ENCODE measurements at regions not wholly inside any gene's neighbourhood (a gene's known extent, or its start where the extent isn't known, plus 50 kb on each side); places are given as distances from the start of the nearest gene placed in this dataset.
"Not testable (repeated sequence)": the region's sequence is repeated elsewhere in the genome, so short reads cannot be mapped to it uniquely, and the experiment has no call there.

GRCh38 chr7:42639930-42640329 lies 271.9 kb downstream of the C7orf25 start:
- Histone ChIP-seq H3K27me3 (ENCODE audit: control insufficient read depth in 1 of 2, insufficient read depth in 2 of 2, low read length in 2 of 2) (no peaks in the 10 kb centered on the region), H3K27ac (ENCODE audit: low read depth in 2 of 2, low read length in 1 of 2) (no peak overlapping the region), H3K4me3 (ENCODE audit: low read depth in 1 of 2, low read length in 2 of 2) (no peak overlapping the region), H3K4me1 (ENCODE audit: control insufficient read depth in 2 of 2, insufficient read depth in 2 of 2, low read length in 1 of 2) (no peaks in the 10 kb centered on the region), H3K9me3 (ENCODE audit: control insufficient read depth in 2 of 2, insufficient read depth in 1 of 2, low read depth in 1 of 2, low read length in 1 of 2) (peaks cover 0 to 2% of the 10 kb centered on the region in 2 donors), H3K36me3 (ENCODE audit: control insufficient read depth in 2 of 2, insufficient read depth in 2 of 2, low read length in 1 of 2) (no peaks in the 10 kb centered on the region)
- WGBS, 2 donors = 81 to 85% methylated on average over 5 of the region's 5 CpGs

GRCh38 chr7:42636380-42636779 lies 275.5 kb downstream of the C7orf25 start:
- not testable (repeated sequence) for H3K27me3 ChIP-seq (ENCODE audit: control insufficient read depth in 1 of 2, insufficient read depth in 2 of 2, low read length in 2 of 2); H3K4me1 ChIP-seq (ENCODE audit: control insufficient read depth in 2 of 2, insufficient read depth in 2 of 2, low read length in 1 of 2); H3K9me3 ChIP-seq (ENCODE audit: control insufficient read depth in 2 of 2, insufficient read depth in 1 of 2, low read depth in 1 of 2, low read length in 1 of 2); H3K4me3 ChIP-seq (ENCODE audit: low read depth in 1 of 2, low read length in 2 of 2); H3K36me3 ChIP-seq (ENCODE audit: control insufficient read depth in 2 of 2, insufficient read depth in 2 of 2, low read length in 1 of 2); H3K27ac ChIP-seq (ENCODE audit: low read depth in 2 of 2, low read length in 1 of 2)
- 84 to 88% methylated on average over 11 of the region's 11 CpGs for WGBS, 2 donors

- H3K9me3 ChIP-seq (ENCODE audit: control insufficient read depth in 2 of 2, insufficient read depth in 1 of 2, low read depth in 1 of 2, low read length in 1 of 2) = no peaks in the 10 kb centered on the region
- H3K4me3 ChIP-seq (ENCODE audit: low read depth in 1 of 2, low read length in 2 of 2) = no peak overlapping the region
- no peak overlapping the region for H3K27ac ChIP-seq (ENCODE audit: low read depth in 2 of 2, low read length in 1 of 2)
- no peaks in the 10 kb centered on the region for H3K4me1 ChIP-seq (ENCODE audit: control insufficient read depth in 2 of 2, insufficient read depth in 2 of 2, low read length in 1 of 2)
- H3K27me3 ChIP-seq (ENCODE audit: control insufficient read depth in 1 of 2, insufficient read depth in 2 of 2, low read length in 2 of 2) = no peaks in the 10 kb centered on the region
- no peaks in the 10 kb centered on the region for H3K36me3 ChIP-seq (ENCODE audit: control insufficient read depth in 2 of 2, insufficient read depth in 2 of 2, low read length in 1 of 2)
- WGBS, 2 donors = 72 to 75% methylated on average over 4 of the region's 4 CpGs
Measured at GRCh38 chr7:42628054-42628453, 283.8 kb downstream of the C7orf25 start.

DNA sequence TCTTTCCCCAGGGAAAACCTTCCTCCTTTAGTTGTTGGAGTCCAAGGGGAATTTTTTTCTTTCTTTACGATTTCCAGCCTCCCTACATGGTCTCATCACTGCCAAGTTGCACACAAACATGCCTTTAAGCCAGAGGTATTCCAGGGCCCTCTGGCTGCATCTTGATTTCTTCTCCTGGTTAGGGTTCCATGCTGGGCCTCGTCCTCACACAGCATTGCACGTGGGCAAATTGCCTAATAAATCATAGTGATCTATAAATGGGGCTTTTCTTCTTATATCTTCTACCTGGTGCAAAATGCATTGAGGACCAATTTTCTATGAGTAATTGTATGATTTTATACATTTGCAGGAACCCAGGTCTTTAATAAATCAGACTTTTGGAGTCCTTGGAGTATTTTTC lies 284.2 kb downstream of the C7orf25 start:
- H3K27ac ChIP-seq (ENCODE audit: low read depth in 2 of 2, low read length in 1 of 2) = no peak overlapping the region
- H3K27me3 ChIP-seq (ENCODE audit: control insufficient read depth in 1 of 2, insufficient read depth in 2 of 2, low read length in 2 of 2) = no peaks in the 10 kb centered on the region
- 60 to 66% methylated on average over 3 of the region's 3 CpGs for WGBS, 2 donors
- no peaks in the 10 kb centered on the region for H3K4me1 ChIP-seq (ENCODE audit: control insufficient read depth in 2 of 2, insufficient read depth in 2 of 2, low read length in 1 of 2)
- no peaks in the 10 kb centered on the region for H3K36me3 ChIP-seq (ENCODE audit: control insufficient read depth in 2 of 2, insufficient read depth in 2 of 2, low read length in 1 of 2)
- no peak overlapping the region for H3K4me3 ChIP-seq (ENCODE audit: low read depth in 1 of 2, low read length in 2 of 2)
- H3K9me3 ChIP-seq (ENCODE audit: control insufficient read depth in 2 of 2, insufficient read depth in 1 of 2, low read depth in 1 of 2, low read length in 1 of 2) = no peaks in the 10 kb centered on the region

DNA sequence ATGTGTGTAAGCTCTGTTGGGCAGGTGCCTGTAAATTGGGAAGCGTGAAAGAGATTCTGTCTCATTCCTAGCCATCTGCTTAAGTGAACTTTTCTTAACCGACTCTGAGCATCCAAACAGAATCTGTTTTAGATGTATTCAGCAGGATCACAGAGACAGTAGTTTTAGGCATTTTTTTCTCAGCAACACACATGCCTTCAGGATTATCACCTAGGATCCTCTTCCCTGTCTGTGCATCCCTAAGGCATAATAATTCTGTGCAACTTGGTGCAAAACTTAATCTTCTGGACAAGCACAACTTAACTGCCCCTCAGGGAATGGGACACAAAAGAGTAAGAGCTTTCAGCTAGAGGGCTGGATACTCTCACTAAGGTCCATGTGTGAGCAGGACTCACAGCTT lies 284.8 kb downstream of the C7orf25 start:
- no peaks in the 10 kb centered on the region for H3K4me1 ChIP-seq (ENCODE audit: control insufficient read depth in 2 of 2, insufficient read depth in 2 of 2, low read length in 1 of 2)
- H3K36me3 ChIP-seq (ENCODE audit: control insufficient read depth in 2 of 2, insufficient read depth in 2 of 2, low read length in 1 of 2) = no peaks in the 10 kb centered on the region
- H3K27ac ChIP-seq (ENCODE audit: low read depth in 2 of 2, low read length in 1 of 2) = no peak overlapping the region
- H3K9me3 ChIP-seq (ENCODE audit: control insufficient read depth in 2 of 2, insufficient read depth in 1 of 2, low read depth in 1 of 2, low read length in 1 of 2) = no peaks in the 10 kb centered on the region
- H3K4me3 ChIP-seq (ENCODE audit: low read depth in 1 of 2, low read length in 2 of 2) = no peak overlapping the region
- 79 to 81% methylated on average over 2 of the region's 2 CpGs for WGBS, 2 donors
- H3K27me3 ChIP-seq (ENCODE audit: control insufficient read depth in 1 of 2, insufficient read depth in 2 of 2, low read length in 2 of 2) = no peaks in the 10 kb centered on the region

DNA sequence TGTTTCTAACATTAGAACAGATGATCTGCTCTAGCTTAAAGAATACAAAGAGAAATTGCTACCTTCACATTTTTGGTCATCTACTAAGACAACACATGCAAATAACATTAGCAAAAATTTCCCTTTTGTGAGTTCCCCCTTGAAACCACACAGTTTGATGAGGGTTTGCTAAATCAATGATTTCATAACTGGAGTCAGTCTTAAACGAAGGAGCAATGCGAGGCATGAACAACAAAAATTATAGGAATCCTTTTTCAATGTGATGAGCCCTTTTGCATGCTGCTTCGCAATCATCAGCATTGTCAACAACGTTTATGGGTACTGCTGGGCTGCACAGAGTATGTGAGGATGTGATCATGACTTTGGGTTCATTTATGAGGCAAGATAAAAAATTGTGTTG lies 286.4 kb downstream of the C7orf25 start:
- H3K4me1 ChIP-seq (ENCODE audit: control insufficient read depth in 2 of 2, insufficient read depth in 2 of 2, low read length in 1 of 2) = no peaks in the 10 kb centered on the region
- WGBS, 2 donors = 88 to 89% methylated on average over 4 of the region's 4 CpGs
- no peak overlapping the region for H3K4me3 ChIP-seq (ENCODE audit: low read depth in 1 of 2, low read length in 2 of 2)
- no peaks in the 10 kb centered on the region for H3K27me3 ChIP-seq (ENCODE audit: control insufficient read depth in 1 of 2, insufficient read depth in 2 of 2, low read length in 2 of 2)
- no peak overlapping the region for H3K27ac ChIP-seq (ENCODE audit: low read depth in 2 of 2, low read length in 1 of 2)
- H3K9me3 ChIP-seq (ENCODE audit: control insufficient read depth in 2 of 2, insufficient read depth in 1 of 2, low read depth in 1 of 2, low read length in 1 of 2) = no peaks in the 10 kb centered on the region
- no peaks in the 10 kb centered on the region for H3K36me3 ChIP-seq (ENCODE audit: control insufficient read depth in 2 of 2, insufficient read depth in 2 of 2, low read length in 1 of 2)

- Histone ChIP-seq H3K27me3 (ENCODE audit: control insufficient read depth in 1 of 2, insufficient read depth in 2 of 2, low read length in 2 of 2) (no peaks in the 10 kb centered on the region), H3K27ac (ENCODE audit: low read depth in 2 of 2, low read length in 1 of 2) (no peak overlapping the region), H3K4me3 (ENCODE audit: low read depth in 1 of 2, low read length in 2 of 2) (no peak overlapping the region), H3K9me3 (ENCODE audit: control insufficient read depth in 2 of 2, insufficient read depth in 1 of 2, low read depth in 1 of 2, low read length in 1 of 2) (no peaks in the 10 kb centered on the region), H3K36me3 (ENCODE audit: control insufficient read depth in 2 of 2, insufficient read depth in 2 of 2, low read length in 1 of 2) (no peaks in the 10 kb centered on the region), H3K4me1 (ENCODE audit: control insufficient read depth in 2 of 2, insufficient read depth in 2 of 2, low read length in 1 of 2) (no peaks in the 10 kb centered on the region)
Measured at GRCh38 chr7:42624471-42624870, 287.4 kb downstream of the C7orf25 start.

DNA sequence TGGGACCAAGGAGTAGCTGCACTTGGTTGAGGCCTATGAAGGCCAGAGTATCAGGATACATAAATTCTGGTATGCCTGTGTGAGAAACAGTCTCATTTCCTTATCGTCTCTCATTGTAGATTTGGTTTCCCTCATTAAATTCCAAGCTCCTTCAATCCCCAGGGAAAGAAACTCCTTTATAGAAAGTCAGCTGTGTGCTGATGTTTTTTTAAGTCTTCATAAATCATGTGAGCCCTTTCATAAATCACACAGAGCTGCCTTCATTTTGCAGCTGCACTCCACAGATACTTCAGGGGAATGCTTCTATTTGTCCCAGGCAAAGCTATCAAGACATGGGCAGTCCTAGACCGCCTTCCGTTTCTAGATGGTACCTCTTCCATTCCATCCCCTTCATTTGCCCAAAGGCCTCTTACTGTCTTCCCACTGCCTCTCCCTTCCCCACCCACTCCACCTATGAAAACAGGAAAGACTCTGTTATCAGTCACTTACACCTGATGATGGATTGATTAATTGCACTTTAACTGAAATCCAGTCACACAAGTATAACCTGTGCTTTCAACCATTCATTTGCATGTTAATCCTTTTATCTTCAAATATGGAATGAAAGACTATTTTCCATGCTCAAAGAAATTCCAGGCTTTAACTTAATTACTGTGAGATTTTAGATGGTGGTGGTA lies 290.2 kb downstream of the C7orf25 start:
- Histone ChIP-seq H3K4me3 (ENCODE audit: low read depth in 1 of 2, low read length in 2 of 2) (no peak overlapping the region), H3K9me3 (ENCODE audit: control insufficient read depth in 2 of 2, insufficient read depth in 1 of 2, low read depth in 1 of 2, low read length in 1 of 2) (no peaks in the 10 kb centered on the region), H3K36me3 (ENCODE audit: control insufficient read depth in 2 of 2, insufficient read depth in 2 of 2, low read length in 1 of 2) (no peaks in the 10 kb centered on the region), H3K27me3 (ENCODE audit: control insufficient read depth in 1 of 2, insufficient read depth in 2 of 2, low read length in 2 of 2) (no peaks in the 10 kb centered on the region), H3K27ac (ENCODE audit: low read depth in 2 of 2, low read length in 1 of 2) (no peak overlapping the region), H3K4me1 (ENCODE audit: control insufficient read depth in 2 of 2, insufficient read depth in 2 of 2, low read length in 1 of 2) (peaks cover 0 to 3% of the 10 kb centered on the region in 2 donors)
- 65 to 66% methylated on average over 3 of the region's 3 CpGs for WGBS, 2 donors

DNA sequence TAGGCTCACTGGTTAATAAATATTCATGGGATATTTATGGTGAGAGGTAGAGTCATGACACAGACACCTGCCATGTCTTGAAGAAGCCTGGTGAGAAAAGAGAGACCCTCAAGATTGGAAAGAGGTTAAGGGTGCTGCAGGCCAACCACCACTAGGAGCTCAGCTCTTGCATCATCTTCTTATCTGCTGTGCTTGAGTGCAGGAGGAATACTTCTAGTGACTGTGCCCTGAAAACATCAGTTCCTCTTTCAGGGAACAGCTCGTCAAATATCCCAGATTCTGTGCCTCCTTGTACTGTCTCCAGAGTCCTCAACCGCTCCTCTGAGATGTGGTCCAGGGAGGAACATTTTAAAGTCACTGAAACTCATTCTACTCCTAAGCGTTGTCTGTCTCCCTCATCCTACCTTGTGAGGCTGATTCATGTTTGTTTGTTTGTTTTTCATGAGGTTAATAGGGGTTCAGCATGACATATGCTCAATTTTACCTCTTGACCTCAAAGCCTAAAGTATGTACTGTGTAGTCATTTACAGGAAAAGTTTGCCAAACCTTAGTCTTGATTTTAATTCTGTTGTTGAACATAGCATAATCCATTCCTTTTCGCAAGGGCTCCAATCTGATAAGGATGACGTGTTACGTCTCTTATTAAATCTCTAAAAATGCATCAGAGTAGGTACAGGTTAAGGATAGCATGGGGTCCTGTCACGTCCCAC lies 293.1 kb downstream of the C7orf25 start:
- Histone ChIP-seq H3K4me3 (ENCODE audit: low read depth in 1 of 2, low read length in 2 of 2) (no peak overlapping the region), H3K27ac (ENCODE audit: low read depth in 2 of 2, low read length in 1 of 2) (no peak overlapping the region), H3K27me3 (ENCODE audit: control insufficient read depth in 1 of 2, insufficient read depth in 2 of 2, low read length in 2 of 2) (no peaks in the 10 kb centered on the region), H3K4me1 (ENCODE audit: control insufficient read depth in 2 of 2, insufficient read depth in 2 of 2, low read length in 1 of 2) (peaks cover 0 to 3% of the 10 kb centered on the region in 2 donors), H3K9me3 (ENCODE audit: control insufficient read depth in 2 of 2, insufficient read depth in 1 of 2, low read depth in 1 of 2, low read length in 1 of 2) (no peaks in the 10 kb centered on the region), H3K36me3 (ENCODE audit: control insufficient read depth in 2 of 2, insufficient read depth in 2 of 2, low read length in 1 of 2) (no peaks in the 10 kb centered on the region)
- WGBS, 2 donors = 80 to 90% methylated on average over 7 of the region's 7 CpGs

All from esophagus (tissue), 2 donors.